ENCODE measurements at regions not wholly inside any gene's neighbourhood (a gene's known extent, or its start where the extent isn't known, plus 50 kb on each side); places are given as distances from the start of the nearest gene placed in this dataset.

DNA sequence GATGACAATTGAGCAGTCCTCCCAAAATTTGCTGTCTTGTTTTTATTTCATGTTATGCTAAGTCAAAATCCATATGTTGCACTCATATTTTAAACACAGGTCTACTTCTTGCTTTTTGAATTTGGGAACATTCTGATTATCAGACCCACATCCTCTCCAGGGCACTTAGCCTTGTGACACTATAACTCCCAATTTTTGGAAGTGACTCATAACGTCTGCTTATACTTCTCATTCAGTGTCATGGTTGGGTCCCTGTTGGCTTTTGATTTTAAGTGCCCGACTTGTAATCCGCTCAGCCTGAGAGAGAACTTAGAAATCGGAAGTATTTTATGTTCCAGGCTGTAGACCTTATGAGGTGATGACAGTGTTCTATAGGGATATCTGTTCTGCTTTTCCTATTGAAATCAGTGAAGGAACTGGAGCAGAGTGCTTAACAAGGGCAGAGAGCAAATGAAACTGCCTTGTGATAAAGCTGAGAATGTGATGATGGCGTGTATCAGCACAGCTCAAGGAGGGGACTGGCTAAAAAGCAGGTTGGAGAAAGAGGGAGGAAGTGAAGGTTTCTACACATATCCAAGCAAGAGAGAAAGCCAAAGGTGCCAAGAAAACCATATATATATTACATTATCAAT, 136.0 kb downstream of the HLX start:
- TF ChIP-seq, protein P1, sequence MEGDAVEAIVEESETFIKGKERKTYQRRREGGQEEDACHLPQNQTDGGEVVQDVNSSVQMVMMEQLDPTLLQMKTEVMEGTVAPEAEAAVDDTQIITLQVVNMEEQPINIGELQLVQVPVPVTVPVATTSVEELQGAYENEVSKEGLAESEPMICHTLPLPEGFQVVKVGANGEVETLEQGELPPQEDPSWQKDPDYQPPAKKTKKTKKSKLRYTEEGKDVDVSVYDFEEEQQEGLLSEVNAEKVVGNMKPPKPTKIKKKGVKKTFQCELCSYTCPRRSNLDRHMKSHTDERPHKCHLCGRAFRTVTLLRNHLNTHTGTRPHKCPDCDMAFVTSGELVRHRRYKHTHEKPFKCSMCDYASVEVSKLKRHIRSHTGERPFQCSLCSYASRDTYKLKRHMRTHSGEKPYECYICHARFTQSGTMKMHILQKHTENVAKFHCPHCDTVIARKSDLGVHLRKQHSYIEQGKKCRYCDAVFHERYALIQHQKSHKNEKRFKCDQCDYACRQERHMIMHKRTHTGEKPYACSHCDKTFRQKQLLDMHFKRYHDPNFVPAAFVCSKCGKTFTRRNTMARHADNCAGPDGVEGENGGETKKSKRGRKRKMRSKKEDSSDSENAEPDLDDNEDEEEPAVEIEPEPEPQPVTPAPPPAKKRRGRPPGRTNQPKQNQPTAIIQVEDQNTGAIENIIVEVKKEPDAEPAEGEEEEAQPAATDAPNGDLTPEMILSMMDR (IDR thresholded peaks at IDR 0.05; ENCODE audit: insufficient read depth, low read depth, low read length): no peak
- no peak for TF ChIP-seq EZH2 (IDR thresholded peaks at IDR 0.05; ENCODE audit: insufficient read depth, low read length)

Data from astrocyte (in vitro differentiated cells and primary cell).